Stimulated activated CD4-positive, alpha-beta T cell treated with anti-CD3 and anti-CD28 coated beads, TNF-alpha, amount 100 ng/mL, for 48 hours (primary cell): ENCODE measurements at regions not wholly inside any gene's neighbourhood (a gene's known extent, or its start where the extent isn't known, plus 50 kb on each side); places are given as distances from the start of the nearest gene placed in this dataset.
"Not testable (repeated sequence)": the region's sequence is repeated elsewhere in the genome, so short reads cannot be mapped to it uniquely, and the experiment has no call there.

Experiments
- DNase-seq, 3 donors: peaks; one replicate each; pipeline ENCODE4 v3.0.0-alpha.2; 2020; ENCODE audit warnings: low read depth in 3 of 3

GRCh38 chr9:101991926-101992325 is 253.5 kb upstream of the GRIN3A start:
- DNase-seq = no peak

GRCh38 chr9:101977614-101978210 is 239.3 kb upstream of the GRIN3A start:
- DNase-seq = no peak

GRCh38 chr9:101970609-101971008 is 232.2 kb upstream of the GRIN3A start:
- no peak for DNase-seq

GRCh38 chr9:101968392-101968791 is 229.9 kb upstream of the GRIN3A start:
- DNase-seq = no peak

- no peak for DNase-seq
Measured at GRCh38 chr9:101966691-101967090, 228.2 kb upstream of the GRIN3A start.

GRCh38 chr9:101957705-101958104 is 219.3 kb upstream of the GRIN3A start:
- no peak for DNase-seq

- DNase-seq = no peak
Measured at GRCh38 chr9:101951598-101951997, 213.2 kb upstream of the GRIN3A start.

- no peak for DNase-seq
Measured at GRCh38 chr9:101931756-101932155, 193.3 kb upstream of the GRIN3A start.

- no peak for DNase-seq
Measured at GRCh38 chr9:101930783-101931182, 192.3 kb upstream of the GRIN3A start.

- DNase-seq = no peak
Measured at GRCh38 chr9:101925498-101925897, 187.1 kb upstream of the GRIN3A start.

GRCh38 chr9:101923451-101923850 is 185.0 kb upstream of the GRIN3A start:
- no peak for DNase-seq

- not testable (repeated sequence) for DNase-seq
Measured at GRCh38 chr9:101916948-101917347, 178.5 kb upstream of the GRIN3A start.

GRCh38 chr9:101915482-101915881 is 177.0 kb upstream of the GRIN3A start:
- no peak for DNase-seq

GRCh38 chr9:101912698-101913097 is 174.3 kb upstream of the GRIN3A start:
- DNase-seq = no peak

- no peak for DNase-seq
Measured at GRCh38 chr9:101907466-101907865, 169.0 kb upstream of the GRIN3A start.

GRCh38 chr9:101904845-101905244 is 166.4 kb upstream of the GRIN3A start:
- no peak for DNase-seq

- DNase-seq = no peak
Measured at GRCh38 chr9:101902051-101902450, 163.6 kb upstream of the GRIN3A start.

- no peak for DNase-seq
Measured at GRCh38 chr9:101897196-101897595, 158.7 kb upstream of the GRIN3A start.

- DNase-seq = no peak
Measured at GRCh38 chr9:101893661-101894646, 155.5 kb upstream of the GRIN3A start.

GRCh38 chr9:101881508-101881907 is 143.1 kb upstream of the GRIN3A start:
- no peak for DNase-seq

- no peak for DNase-seq
Measured at GRCh38 chr9:101880846-101881245, 142.4 kb upstream of the GRIN3A start.

GRCh38 chr9:101878734-101879133 is 140.3 kb upstream of the GRIN3A start:
- DNase-seq = no peak

GRCh38 chr9:101877439-101877838 is 139.0 kb upstream of the GRIN3A start:
- no peak for DNase-seq
